CD4-positive, CD25-positive, alpha-beta regulatory T cell (primary cell): ENCODE measurements at regions not wholly inside any gene's neighbourhood (a gene's known extent, or its start where the extent isn't known, plus 50 kb on each side); places are given as distances from the start of the nearest gene placed in this dataset.
A peak's percentile ranks its signal among the peaks of the same experiment; 100 is the strongest.

Source experiments
- ATAC-seq, 2 donors: fragments of 150-1000 bp; cut with Tn5 transposase; one replicate each; pipeline ENCODE4 v1.10.0; 2021; ENCODE audit warnings: low read depth in 2 of 2, moderate number of reproducible peaks in 2 of 2, moderate library complexity in 1 of 2
- DNase-seq, 3 donors: peaks; one replicate each; pipeline versions ENCODE4 v3.0.0 to v3.0.0-alpha.2; 2012 to 2022; ENCODE audit warnings: mixed read lengths in 1 of 3
- H3K27ac ChIP-seq: one replicate; pipeline ENCODE4 v1.7.0; 2013; ENCODE audit warnings: mild to moderate bottlenecking, low read length; ENCODE audit not compliant: insufficient read depth, poor library complexity, severe bottlenecking
- H3K27me3 ChIP-seq: one replicate; pipeline ENCODE4 v1.7.0; 2013; ENCODE audit warnings: low read length; ENCODE audit not compliant: control insufficient read depth, insufficient read depth
- H3K36me3 ChIP-seq: one replicate; pipeline ENCODE4 v1.7.0; 2013; ENCODE audit warnings: mild to moderate bottlenecking, low read length, moderate library complexity; ENCODE audit not compliant: control insufficient read depth, insufficient read depth
- H3K4me1 ChIP-seq: 2 replicates; pipeline ENCODE4 v1.7.0; 2013; ENCODE audit warnings: mild to moderate bottlenecking, low read length; ENCODE audit not compliant: insufficient read depth, control insufficient read depth, poor library complexity, severe bottlenecking
- H3K4me3 ChIP-seq: one replicate; pipeline ENCODE4 v1.7.0; 2013; ENCODE audit warnings: low read depth, mild to moderate bottlenecking, low read length, moderate library complexity
- H3K9me3 ChIP-seq, 2 experiments: 1 replicate in 1 of 2; 2 replicates in 1 of 2; pipeline ENCODE4 v1.7.0; 2013; ENCODE audit warnings: low read length in 2 of 2, mild to moderate bottlenecking in 1 of 2, moderate library complexity in 1 of 2; ENCODE audit not compliant: control insufficient read depth in 2 of 2
- H3K27ac Mint-ChIP-seq, 3 donors: one replicate each; pipeline ENCODE4 v1.8.0; 2020 to 2022; ENCODE audit warnings: mild to moderate bottlenecking in 3 of 3, mixed read lengths in 3 of 3, moderate library complexity in 2 of 3
- H3K27me3 Mint-ChIP-seq: one replicate; pipeline ENCODE4 v1.8.0; 2022; ENCODE audit warnings: mild to moderate bottlenecking, mixed read lengths
- H3K36me3 Mint-ChIP-seq: one replicate; pipeline ENCODE4 v1.8.0; 2020; ENCODE audit warnings: mixed read lengths
- H3K4me1 Mint-ChIP-seq, 4 donors: one replicate each; pipeline ENCODE4 v1.8.0; 2020 to 2022; ENCODE audit warnings: mixed read lengths in 4 of 4, mild to moderate bottlenecking in 1 of 4
- H3K4me3 Mint-ChIP-seq, 4 donors: one replicate each; pipeline ENCODE4 v1.8.0; 2020 to 2022; ENCODE audit warnings: mild to moderate bottlenecking in 4 of 4, mixed read lengths in 4 of 4, moderate library complexity in 3 of 4
- H3K9me3 Mint-ChIP-seq, 7 donors: one replicate each; pipeline ENCODE4 v1.8.0; 2020 to 2022; ENCODE audit warnings: mixed read lengths in 7 of 7, mild to moderate bottlenecking in 3 of 7, moderate library complexity in 2 of 7

DNA sequence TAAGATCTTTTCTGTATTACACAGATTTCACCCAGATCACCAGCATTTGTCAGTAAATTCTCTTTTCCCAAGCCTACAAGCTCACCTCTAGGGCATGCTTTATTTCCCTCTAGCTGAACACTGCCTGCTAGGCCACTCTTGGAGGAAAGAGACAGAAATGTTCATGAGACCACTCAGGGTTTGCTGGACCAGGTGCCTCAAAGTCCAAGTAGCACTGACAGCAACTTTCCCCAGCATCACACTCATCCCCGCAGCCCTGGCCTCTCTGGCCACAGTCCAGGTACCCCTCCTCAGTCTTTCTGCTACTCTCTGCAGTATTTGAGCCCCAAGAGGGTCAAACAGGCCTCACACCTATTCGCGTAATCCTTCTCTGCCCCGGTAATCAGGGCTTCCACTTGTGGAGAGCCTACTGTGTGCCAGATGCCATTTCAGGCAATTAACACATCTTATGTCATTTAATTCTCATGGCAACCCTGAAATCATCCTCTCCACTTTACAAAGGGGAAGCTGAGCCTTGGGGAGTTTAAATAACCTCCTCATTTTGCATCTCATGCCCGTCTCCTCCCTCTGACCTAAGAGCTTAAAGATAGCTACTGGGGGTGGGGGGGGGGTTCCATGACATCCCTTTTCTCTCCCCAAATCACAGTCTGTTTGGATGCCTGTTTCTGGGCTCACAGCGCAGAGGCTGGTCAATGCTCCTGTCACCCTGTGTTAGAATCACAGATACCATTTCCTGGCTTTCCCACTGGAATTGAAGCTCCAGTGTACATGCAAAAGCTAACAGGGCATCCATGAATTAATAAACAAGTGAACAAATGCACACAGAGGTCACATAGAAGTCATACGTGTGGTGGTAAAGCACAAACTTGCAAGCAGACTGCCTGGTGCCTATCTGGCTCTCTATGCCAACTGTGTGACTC is 88.5 kb downstream of the PRLHR start:
- DNase-seq (no peak), ATAC-seq (no peak)
- Mint-ChIP-seq H3K9me3 (no peaks in the 10 kb centered on the region), H3K36me3 (no peaks in the 10 kb centered on the region), H3K27ac (no peak overlapping the region), H3K4me3 (no peak overlapping the region), H3K4me1 (peaks cover 0 to 4% (median 1%) of the 10 kb centered on the region in 4 donors), H3K27me3 (peaks cover 4% of the 10 kb centered on the region)
- Histone ChIP-seq H3K9me3 (no peaks in the 10 kb centered on the region), H3K4me3 (no peak overlapping the region), H3K4me1 (no peaks in the 10 kb centered on the region), H3K27ac (no peak overlapping the region), H3K27me3 (peaks cover 4% of the 10 kb centered on the region), H3K36me3 (no peaks in the 10 kb centered on the region)

GRCh38 chr10:118505363-118505762 is 90.1 kb downstream of the PRLHR start:
- Histone ChIP-seq H3K36me3 (no peaks in the 10 kb centered on the region), H3K27ac (no peak overlapping the region), H3K27me3 (no peaks in the 10 kb centered on the region), H3K9me3 (no peaks in the 10 kb centered on the region), H3K4me3 (no peak overlapping the region), H3K4me1 (no peaks in the 10 kb centered on the region)
- ATAC-seq (no peak), DNase-seq (no peak)
- Mint-ChIP-seq H3K4me3 (no peak overlapping the region), H3K27me3 (peaks cover 4% of the 10 kb centered on the region), H3K9me3 (no peaks in the 10 kb centered on the region), H3K4me1 (peaks cover 0 to 4% (median 1%) of the 10 kb centered on the region in 4 donors), H3K27ac (no peak overlapping the region), H3K36me3 (no peaks in the 10 kb centered on the region)

DNA sequence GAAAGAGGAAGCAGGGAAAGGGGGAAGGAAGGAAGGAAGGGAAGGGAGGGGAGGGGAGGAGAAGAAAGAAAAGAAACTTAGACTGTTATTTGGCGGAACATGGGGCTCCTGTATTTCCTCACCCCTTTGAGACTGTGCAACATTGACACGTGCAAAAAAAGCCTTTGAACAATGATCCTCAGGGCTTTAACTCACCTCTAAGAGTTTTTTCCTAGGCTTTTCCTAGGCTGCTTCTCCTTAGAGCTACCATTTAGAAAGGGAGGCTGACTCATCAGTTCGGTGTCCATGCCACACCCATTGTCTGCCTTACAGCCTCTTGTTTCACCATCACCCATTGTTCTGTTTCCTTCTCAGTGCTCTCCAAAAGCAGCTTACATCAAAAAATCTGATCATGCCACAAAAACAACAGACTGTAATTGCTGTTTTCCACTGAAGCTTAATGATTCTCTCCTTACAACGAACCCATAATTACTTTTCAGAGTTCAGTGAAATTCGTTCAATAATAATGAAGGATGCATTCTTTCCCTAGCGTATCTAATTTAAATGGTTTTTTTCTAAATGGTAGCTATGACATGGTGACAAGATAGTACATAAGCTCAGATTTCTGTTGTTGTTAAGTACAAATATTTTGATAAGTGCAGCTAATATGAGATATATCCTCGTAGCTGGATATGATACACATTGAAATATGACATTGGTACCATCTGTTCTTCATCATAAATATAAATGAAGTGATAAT is 90.8 kb downstream of the PRLHR start:
- no peaks in the 10 kb centered on the region for H3K9me3 ChIP-seq
- no peak overlapping the region for H3K4me3 ChIP-seq
- ATAC-seq (no peak), DNase-seq (no peak)
- H3K27me3 ChIP-seq = no peaks in the 10 kb centered on the region
- no peak overlapping the region for H3K27ac ChIP-seq
- H3K4me1 Mint-ChIP-seq = peaks cover 0 to 4% (median 1%) of the 10 kb centered on the region in 4 donors
- no peak overlapping the region for H3K4me3 Mint-ChIP-seq
- no peak overlapping the region for H3K27ac Mint-ChIP-seq
- no peaks in the 10 kb centered on the region for H3K4me1 ChIP-seq
- H3K36me3 Mint-ChIP-seq = no peaks in the 10 kb centered on the region
- no peaks in the 10 kb centered on the region for H3K36me3 ChIP-seq
- no peaks in the 10 kb centered on the region for H3K9me3 Mint-ChIP-seq
- H3K27me3 Mint-ChIP-seq = peaks cover 4% of the 10 kb centered on the region

DNA sequence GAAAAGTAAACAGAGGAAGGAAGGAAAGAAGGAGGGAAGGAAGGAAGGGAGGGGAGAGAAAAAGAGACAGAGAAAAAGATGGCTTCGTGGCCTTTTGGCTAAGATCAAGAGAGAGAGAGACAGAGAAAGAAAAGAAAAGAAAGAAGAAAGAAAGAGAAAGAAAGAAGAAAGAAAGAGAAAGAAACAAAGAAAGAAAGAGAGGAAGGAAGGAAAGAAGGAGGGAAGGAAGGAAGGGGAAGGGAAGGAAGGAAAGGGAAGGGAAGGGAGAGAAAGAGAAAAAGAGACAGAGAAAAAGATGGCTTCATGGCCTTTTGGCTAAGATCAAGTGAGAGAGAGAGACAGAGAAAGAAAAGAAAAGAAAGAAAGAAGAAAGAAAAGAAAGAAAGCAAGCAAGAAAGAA is 91.4 kb downstream of the PRLHR start:
- Histone ChIP-seq H3K4me1 (no peaks in the 10 kb centered on the region), H3K27me3 (peaks cover under 1% of the 10 kb centered on the region), H3K9me3 (no peaks in the 10 kb centered on the region), H3K27ac (no peak overlapping the region), H3K36me3 (no peaks in the 10 kb centered on the region), H3K4me3 (no peak overlapping the region)
- H3K9me3 Mint-ChIP-seq = no peaks in the 10 kb centered on the region
- peaks cover 4% of the 10 kb centered on the region for H3K27me3 Mint-ChIP-seq
- no peaks in the 10 kb centered on the region for H3K36me3 Mint-ChIP-seq
- DNase-seq (no peak), ATAC-seq (no peak)
- peaks cover 0 to 4% (median 1%) of the 10 kb centered on the region in 4 donors for H3K4me1 Mint-ChIP-seq
- H3K4me3 Mint-ChIP-seq = no peak overlapping the region
- H3K27ac Mint-ChIP-seq = no peak overlapping the region

- Mint-ChIP-seq H3K4me3 (no peak overlapping the region), H3K36me3 (no peaks in the 10 kb centered on the region), H3K27me3 (peaks cover 1% of the 10 kb centered on the region), H3K27ac (no peak overlapping the region), H3K4me1 (peaks cover 0 to 4% (median 1%) of the 10 kb centered on the region in 4 donors), H3K9me3 (no peaks in the 10 kb centered on the region)
- no peaks in the 10 kb centered on the region for H3K9me3 ChIP-seq
- H3K27me3 ChIP-seq = peaks cover 2% of the 10 kb centered on the region
- no peak overlapping the region for H3K27ac ChIP-seq
- no peaks in the 10 kb centered on the region for H3K4me1 ChIP-seq
- no peak for ATAC-seq
- no peak for DNase-seq
- no peak overlapping the region for H3K4me3 ChIP-seq
- no peaks in the 10 kb centered on the region for H3K36me3 ChIP-seq
These were observed 92.3 kb downstream of the PRLHR start for GRCh38 chr10:118503192-118503591.

DNA sequence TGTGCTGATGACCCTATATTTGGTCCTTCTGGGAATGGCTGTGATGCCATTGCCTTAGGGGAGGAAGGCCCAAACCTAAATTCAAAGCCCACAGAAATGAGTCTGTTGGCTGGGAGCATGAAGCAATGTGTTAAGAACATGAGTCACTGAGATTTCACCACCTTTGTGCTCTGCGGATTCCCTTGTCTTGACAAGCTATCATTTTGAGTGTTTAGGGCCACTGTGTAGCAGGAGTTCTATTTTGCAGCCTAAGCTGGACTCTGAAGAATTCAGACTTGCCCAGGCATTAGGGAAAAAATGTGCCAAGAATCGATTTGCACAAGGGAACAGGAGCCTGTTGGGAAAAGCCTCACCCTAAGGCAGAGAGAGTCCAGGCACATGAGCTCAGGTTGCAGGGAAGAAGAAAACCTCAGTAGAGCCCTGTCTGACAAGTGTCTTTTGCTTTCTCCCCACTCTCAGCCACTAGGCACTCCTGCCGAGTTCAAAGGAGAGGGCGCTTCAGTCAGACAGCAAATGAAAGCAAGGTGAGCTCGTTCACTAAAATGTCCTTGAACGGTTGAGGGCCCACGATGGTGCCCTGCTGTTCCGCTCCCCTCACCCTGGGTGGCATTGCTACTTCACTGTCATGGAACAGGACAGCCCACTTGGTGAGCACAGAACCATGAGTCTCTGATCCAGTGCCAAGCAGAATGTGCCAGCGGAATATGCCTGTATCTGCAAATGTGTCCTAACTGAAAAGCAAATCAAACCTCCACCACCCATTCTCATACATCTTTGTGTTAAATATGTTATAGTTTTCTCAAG is 93.6 kb downstream of the PRLHR start:
- Mint-ChIP-seq H3K36me3 (no peaks in the 10 kb centered on the region), H3K4me1 (peaks cover 0 to 4% (median 1%) of the 10 kb centered on the region in 4 donors), H3K27me3 (peaks cover 2% of the 10 kb centered on the region), H3K9me3 (no peaks in the 10 kb centered on the region), H3K4me3 (no peak overlapping the region), H3K27ac (no peak overlapping the region)
- Histone ChIP-seq H3K27ac (no peak overlapping the region), H3K9me3 (no peaks in the 10 kb centered on the region), H3K36me3 (no peaks in the 10 kb centered on the region), H3K27me3 (peaks cover 2% of the 10 kb centered on the region), H3K4me1 (no peaks in the 10 kb centered on the region), H3K4me3 (no peak overlapping the region)
- DNase-seq (no peak), ATAC-seq (no peak)

GRCh38 chr10:118501171-118501570 is 94.3 kb downstream of the PRLHR start:
- Mint-ChIP-seq H3K36me3 (no peaks in the 10 kb centered on the region), H3K4me1 (peaks cover 0 to 4% (median 1%) of the 10 kb centered on the region in 4 donors), H3K4me3 (peak overlapping the region in 1 of 4 donors; percentile 79), H3K9me3 (peaks cover 0 to 2% (median 0%) of the 10 kb centered on the region in 7 donors), H3K27ac (no peak overlapping the region), H3K27me3 (peaks cover 9% of the 10 kb centered on the region)
- Histone ChIP-seq H3K27me3 (peaks cover 2% of the 10 kb centered on the region), H3K36me3 (no peaks in the 10 kb centered on the region), H3K9me3 (no peaks in the 10 kb centered on the region), H3K4me3 (no peak overlapping the region), H3K4me1 (no peaks in the 10 kb centered on the region), H3K27ac (no peak overlapping the region)
- ATAC-seq (no peak), DNase-seq (no peak)
